ENCODE measurements at regions not wholly inside any gene's neighbourhood (a gene's known extent, or its start where the extent isn't known, plus 50 kb on each side); places are given as distances from the start of the nearest gene placed in this dataset.
A peak's percentile ranks its signal among the peaks of the same experiment; 100 is the strongest.

DNA sequence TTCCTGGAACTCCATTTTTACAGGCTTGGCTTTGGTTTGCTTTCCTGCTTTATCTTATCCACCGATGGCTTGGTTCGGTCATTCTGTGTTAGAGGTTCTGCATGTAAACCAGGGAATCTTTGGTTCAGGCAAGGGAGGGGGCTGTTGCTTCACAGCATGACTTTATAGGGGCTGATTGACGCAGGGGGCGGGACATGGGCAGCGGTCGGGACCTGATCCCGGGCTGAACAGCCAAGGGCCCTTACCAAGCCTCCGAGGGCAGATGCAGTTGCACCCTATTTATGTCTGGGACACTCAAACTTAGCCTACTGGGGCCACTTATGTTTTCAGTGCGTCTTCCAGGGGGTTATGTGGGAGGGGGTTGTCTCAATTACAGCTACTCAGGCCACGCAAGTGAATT is 312.4 kb downstream of the ZNF536 start:
- CTCF ChIA-PET: interaction anchor here (1.2 to 8.3 kb wide), 2 partner anchors 10 to 14 kb away, joined by 5 to 77 read pairs; no protein-coding TSS in a partner anchor
- H3K4me1 Mint-ChIP-seq: peaks cover 48% of the 10 kb centered on the region
- TF ChIP-seq FOXJ3 (CRISPR knock-in tag; IDR thresholded peaks at IDR 0.05; ENCODE audit: borderline replicate concordance): no peak
- TF ChIP-seq NFYB (CRISPR knock-in tag; conservative IDR thresholded peaks at IDR 0.05; ENCODE audit: low read depth): no peak
- TF ChIP-seq OVOL2 (CRISPR knock-in tag; IDR thresholded peaks at IDR 0.05; ENCODE audit: borderline replicate concordance): no peak
- TF ChIP-seq ZNF396 (CRISPR knock-in tag; IDR thresholded peaks at IDR 0.05; ENCODE audit: borderline replicate concordance): no peak
- TF ChIP-seq ZNF671 (CRISPR knock-in tag; IDR thresholded peaks at IDR 0.05): no peak
- TF ChIP-seq, protein P1, sequence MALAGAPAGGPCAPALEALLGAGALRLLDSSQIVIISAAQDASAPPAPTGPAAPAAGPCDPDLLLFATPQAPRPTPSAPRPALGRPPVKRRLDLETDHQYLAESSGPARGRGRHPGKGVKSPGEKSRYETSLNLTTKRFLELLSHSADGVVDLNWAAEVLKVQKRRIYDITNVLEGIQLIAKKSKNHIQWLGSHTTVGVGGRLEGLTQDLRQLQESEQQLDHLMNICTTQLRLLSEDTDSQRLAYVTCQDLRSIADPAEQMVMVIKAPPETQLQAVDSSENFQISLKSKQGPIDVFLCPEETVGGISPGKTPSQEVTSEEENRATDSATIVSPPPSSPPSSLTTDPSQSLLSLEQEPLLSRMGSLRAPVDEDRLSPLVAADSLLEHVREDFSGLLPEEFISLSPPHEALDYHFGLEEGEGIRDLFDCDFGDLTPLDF (CRISPR knock-in tag; IDR thresholded peaks at IDR 0.05): no peak
- no peak for TF ChIP-seq TCF7 (CRISPR knock-in tag; IDR thresholded peaks at IDR 0.05; ENCODE audit: low read depth)
- TF ChIP-seq CREB1 (CRISPR knock-in tag; IDR thresholded peaks at IDR 0.05): no peak
- TF ChIP-seq NFE2L1 (CRISPR knock-in tag; IDR thresholded peaks at IDR 0.05): no peak
- TF ChIP-seq, protein P2, sequence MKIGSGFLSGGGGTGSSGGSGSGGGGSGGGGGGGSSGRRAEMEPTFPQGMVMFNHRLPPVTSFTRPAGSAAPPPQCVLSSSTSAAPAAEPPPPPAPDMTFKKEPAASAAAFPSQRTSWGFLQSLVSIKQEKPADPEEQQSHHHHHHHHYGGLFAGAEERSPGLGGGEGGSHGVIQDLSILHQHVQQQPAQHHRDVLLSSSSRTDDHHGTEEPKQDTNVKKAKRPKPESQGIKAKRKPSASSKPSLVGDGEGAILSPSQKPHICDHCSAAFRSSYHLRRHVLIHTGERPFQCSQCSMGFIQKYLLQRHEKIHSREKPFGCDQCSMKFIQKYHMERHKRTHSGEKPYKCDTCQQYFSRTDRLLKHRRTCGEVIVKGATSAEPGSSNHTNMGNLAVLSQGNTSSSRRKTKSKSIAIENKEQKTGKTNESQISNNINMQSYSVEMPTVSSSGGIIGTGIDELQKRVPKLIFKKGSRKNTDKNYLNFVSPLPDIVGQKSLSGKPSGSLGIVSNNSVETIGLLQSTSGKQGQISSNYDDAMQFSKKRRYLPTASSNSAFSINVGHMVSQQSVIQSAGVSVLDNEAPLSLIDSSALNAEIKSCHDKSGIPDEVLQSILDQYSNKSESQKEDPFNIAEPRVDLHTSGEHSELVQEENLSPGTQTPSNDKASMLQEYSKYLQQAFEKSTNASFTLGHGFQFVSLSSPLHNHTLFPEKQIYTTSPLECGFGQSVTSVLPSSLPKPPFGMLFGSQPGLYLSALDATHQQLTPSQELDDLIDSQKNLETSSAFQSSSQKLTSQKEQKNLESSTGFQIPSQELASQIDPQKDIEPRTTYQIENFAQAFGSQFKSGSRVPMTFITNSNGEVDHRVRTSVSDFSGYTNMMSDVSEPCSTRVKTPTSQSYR (CRISPR knock-in tag; IDR thresholded peaks at IDR 0.05): no peak
- no peak for TF ChIP-seq NFATC4 (CRISPR knock-in tag; IDR thresholded peaks at IDR 0.05)
- TF ChIP-seq, protein P3, sequence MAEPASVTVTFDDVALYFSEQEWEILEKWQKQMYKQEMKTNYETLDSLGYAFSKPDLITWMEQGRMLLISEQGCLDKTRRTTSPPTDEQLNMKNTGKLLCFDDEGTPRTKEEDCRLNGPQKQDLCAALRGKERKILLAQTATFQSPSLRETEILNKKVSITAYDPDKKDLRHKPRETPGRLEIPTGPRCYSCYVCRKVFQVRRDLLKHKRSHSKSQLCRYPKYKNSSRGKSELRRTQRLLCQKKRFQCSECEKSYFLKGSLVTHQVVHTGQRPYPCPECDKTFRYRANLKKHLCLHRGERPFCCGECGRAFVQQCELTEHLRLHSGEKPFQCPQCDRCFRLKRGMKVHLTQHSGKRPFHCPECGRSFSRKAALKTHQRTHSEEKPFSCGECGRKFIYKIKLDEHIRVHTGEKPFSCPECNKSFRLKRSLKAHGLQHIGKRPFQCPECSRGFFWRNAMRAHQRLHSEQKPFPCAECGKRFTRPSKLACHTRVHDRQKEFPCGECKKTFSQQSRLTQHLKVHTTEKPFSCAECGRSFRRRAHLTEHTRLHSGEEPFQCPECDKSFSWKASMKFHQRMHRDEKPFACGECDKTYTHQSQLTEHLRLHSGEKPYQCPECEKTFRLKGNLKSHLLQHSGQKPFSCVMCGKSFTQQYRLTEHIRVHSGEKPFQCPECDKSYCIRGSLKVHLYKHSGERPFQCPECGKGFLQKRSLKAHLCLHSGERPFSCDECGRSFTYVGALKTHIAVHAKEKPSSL (CRISPR knock-in tag; conservative IDR thresholded peaks at IDR 0.05): no peak
- no peaks in the 10 kb centered on the region for H3K36me3 Mint-ChIP-seq
- H3K27ac Mint-ChIP-seq: no peak overlapping the region; the same call in 1 of the 2 replicates
- H3K4me3 Mint-ChIP-seq: no peak overlapping the region
- DNase-seq (ENCODE audit: low spot score) (no peak), ATAC-seq (peak; percentile 26; the same call in 1 of the 2 replicates)
- H3K9me3 Mint-ChIP-seq: no peaks in the 10 kb centered on the region
- POLR2A ChIA-PET: no interaction called here
- H3K27me3 Mint-ChIP-seq (ENCODE audit: low read depth): no peaks in the 10 kb centered on the region

DNA sequence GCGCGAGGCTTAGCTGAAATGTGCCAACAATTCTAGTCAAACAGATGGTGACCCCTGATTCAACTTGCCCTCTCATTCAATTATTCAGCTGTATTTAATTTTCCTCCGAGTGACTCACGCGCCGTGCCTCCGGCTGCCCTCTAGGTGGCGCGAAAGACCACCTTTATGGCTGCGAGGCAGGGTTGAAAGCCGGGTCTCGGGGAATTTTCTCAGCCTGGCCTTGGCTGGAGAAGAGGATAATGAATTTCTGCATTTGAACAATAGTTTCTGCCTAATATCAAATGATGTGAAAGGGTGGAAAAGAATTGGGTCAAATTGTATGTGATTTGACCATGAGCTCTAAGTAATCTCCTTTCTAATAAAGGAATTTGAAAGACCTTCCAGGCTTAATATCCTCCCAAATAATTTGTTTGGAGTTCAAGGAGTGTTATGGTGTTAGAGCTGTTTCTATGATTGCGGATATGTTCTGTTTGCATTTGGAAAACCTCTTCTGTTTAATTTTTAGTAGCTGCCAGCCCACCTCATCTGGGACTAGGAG is 310.9 kb downstream of the ZNF536 start:
- TF ChIP-seq, protein P4, sequence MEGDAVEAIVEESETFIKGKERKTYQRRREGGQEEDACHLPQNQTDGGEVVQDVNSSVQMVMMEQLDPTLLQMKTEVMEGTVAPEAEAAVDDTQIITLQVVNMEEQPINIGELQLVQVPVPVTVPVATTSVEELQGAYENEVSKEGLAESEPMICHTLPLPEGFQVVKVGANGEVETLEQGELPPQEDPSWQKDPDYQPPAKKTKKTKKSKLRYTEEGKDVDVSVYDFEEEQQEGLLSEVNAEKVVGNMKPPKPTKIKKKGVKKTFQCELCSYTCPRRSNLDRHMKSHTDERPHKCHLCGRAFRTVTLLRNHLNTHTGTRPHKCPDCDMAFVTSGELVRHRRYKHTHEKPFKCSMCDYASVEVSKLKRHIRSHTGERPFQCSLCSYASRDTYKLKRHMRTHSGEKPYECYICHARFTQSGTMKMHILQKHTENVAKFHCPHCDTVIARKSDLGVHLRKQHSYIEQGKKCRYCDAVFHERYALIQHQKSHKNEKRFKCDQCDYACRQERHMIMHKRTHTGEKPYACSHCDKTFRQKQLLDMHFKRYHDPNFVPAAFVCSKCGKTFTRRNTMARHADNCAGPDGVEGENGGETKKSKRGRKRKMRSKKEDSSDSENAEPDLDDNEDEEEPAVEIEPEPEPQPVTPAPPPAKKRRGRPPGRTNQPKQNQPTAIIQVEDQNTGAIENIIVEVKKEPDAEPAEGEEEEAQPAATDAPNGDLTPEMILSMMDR (IDR thresholded peaks at IDR 0.05): peak; percentile 80
- TF ChIP-seq CREB1 (CRISPR knock-in tag; IDR thresholded peaks at IDR 0.05) (no peak), ESRRA (CRISPR knock-in tag; IDR thresholded peaks at IDR 0.05; ENCODE audit: borderline replicate concordance) (no peak), SMAD4 (CRISPR knock-in tag; IDR thresholded peaks at IDR 0.05) (no peak)
- H3K27me3 Mint-ChIP-seq (ENCODE audit: low read depth): no peaks in the 10 kb centered on the region
- H3K4me1 Mint-ChIP-seq: peaks cover 35% of the 10 kb centered on the region
- ATAC-seq (peak; percentile 58), DNase-seq (ENCODE audit: low spot score) (peak; percentile 78)
- POLR2A ChIA-PET: no interaction called here
- H3K27ac Mint-ChIP-seq: no peak overlapping the region
- H3K9me3 Mint-ChIP-seq: no peaks in the 10 kb centered on the region
- no peak overlapping the region for H3K4me3 Mint-ChIP-seq
- CTCF ChIA-PET: interaction anchor here (0.5 to 8.3 kb wide), 43 partner anchors 9 to 1542 kb away, joined by 3 to 77 read pairs (median 4); no protein-coding TSS in a partner anchor
- no peaks in the 10 kb centered on the region for H3K36me3 Mint-ChIP-seq
